ENCODE measurements at regions not wholly inside any gene's neighbourhood (a gene's known extent, or its start where the extent isn't known, plus 50 kb on each side); places are given as distances from the start of the nearest gene placed in this dataset.

DNA sequence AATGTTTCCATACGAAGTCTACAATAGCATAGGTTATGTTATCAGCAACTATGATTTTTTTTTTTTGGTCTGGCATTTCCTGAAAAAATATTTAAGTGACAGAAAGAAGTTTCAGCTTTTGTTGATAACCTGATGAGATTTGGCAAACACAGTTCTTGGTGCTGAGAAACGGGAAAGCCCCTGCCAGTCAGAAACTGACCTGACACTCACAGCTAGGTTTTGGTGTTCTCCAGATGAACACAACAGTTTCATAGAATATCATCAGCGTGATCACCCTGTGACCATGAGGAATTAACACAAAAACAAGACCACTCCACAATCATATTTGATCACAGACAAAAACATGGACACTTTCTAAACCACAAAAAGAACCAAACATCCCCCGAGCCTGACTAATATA lies 152.5 kb upstream of the DCAF8L1 start:
- DNase-seq = no peak
- Histone ChIP-seq H3K27ac (ENCODE audit: low read depth, low read length) (no peak overlapping the region), H4K91ac (ENCODE audit: low read depth, low read length) (no peak overlapping the region), H3K4me3 (ENCODE audit: low read depth, low read length) (no peak overlapping the region), H3K79me1 (ENCODE audit: low read length) (no peaks in the 10 kb centered on the region), H3K79me2 (ENCODE audit: control insufficient read depth, insufficient read depth, low read length, poor library complexity) (no peaks in the 10 kb centered on the region), H3K18ac (ENCODE audit: low read length) (no peak overlapping the region), H3K4ac (ENCODE audit: low read depth, low read length) (no peak overlapping the region), H3K36me3 (ENCODE audit: control insufficient read depth in 1 of 2, insufficient read depth in 2 of 2, low read length in 2 of 2) (no peaks in the 10 kb centered on the region), H3K9ac (ENCODE audit: low read length) (no peak overlapping the region), H4K12ac (ENCODE audit: low read depth, low read length) (no peak overlapping the region), H2AFZ (ENCODE audit: insufficient read depth, low read length, poor library complexity) (no peak overlapping the region), H3K27me3 (ENCODE audit: insufficient read depth, low read length) (no peaks in the 10 kb centered on the region), H2BK120ac (ENCODE audit: insufficient read depth, low read length, poor library complexity) (no peak overlapping the region), H3K23ac (ENCODE audit: low read length) (no peak overlapping the region), H3K14ac (ENCODE audit: low read length) (no peak overlapping the region), H4K8ac (ENCODE audit: low read depth, low read length) (no peak overlapping the region), H2BK5ac (ENCODE audit: low read depth, low read length, poor library complexity) (no peak overlapping the region), H2AK5ac (ENCODE audit: low read length) (no peak overlapping the region), H3K9me3 (ENCODE audit: insufficient read depth, low read depth, low read length) (no peaks in the 10 kb centered on the region), H3K4me1 (ENCODE audit: control insufficient read depth in 1 of 2, insufficient read depth in 2 of 2, low read length in 2 of 2) (no peaks in the 10 kb centered on the region), H3K4me2 (ENCODE audit: low read length) (no peak overlapping the region), H2BK12ac (ENCODE audit: low read length) (no peak overlapping the region)
- no CpG with 5 or more reads among the region's 4 CpGs for WGBS (ENCODE audit: extremely low coverage, insufficient coverage, insufficient read length)

DNA sequence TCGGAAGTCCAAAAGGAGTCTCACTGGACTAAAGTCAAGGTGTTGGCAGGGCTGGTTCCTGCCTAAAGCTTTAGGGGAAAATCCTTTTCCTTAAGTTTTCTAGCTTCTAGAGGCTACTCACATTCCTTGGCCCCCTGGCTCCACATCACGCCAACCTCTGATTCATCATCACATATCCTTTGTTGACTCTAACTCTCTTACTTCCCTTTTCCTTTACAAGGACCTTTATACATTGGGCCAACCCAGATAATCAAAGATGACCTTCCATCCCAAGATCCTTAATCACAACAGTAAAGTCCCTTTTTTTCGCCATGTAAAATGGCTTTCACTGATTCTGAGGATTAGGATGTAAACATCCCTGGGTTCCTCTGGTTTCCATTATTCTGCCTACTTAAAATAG lies 146.4 kb upstream of the DCAF8L1 start:
- H3K27me3 ChIP-seq (ENCODE audit: insufficient read depth, low read length) = no peaks in the 10 kb centered on the region
- H3K4me1 ChIP-seq (ENCODE audit: control insufficient read depth in 1 of 2, insufficient read depth in 2 of 2, low read length in 2 of 2) = no peaks in the 10 kb centered on the region
- no peak overlapping the region for H3K4me2 ChIP-seq (ENCODE audit: low read length)
- no peak overlapping the region for H3K18ac ChIP-seq (ENCODE audit: low read length)
- no peak overlapping the region for H3K9ac ChIP-seq (ENCODE audit: low read length)
- no peak overlapping the region for H3K4me3 ChIP-seq (ENCODE audit: low read depth, low read length)
- no CpG with 5 or more reads among the region's 3 CpGs for WGBS (ENCODE audit: extremely low coverage, insufficient coverage, insufficient read length)
- H4K91ac ChIP-seq (ENCODE audit: low read depth, low read length) = no peak overlapping the region
- no peaks in the 10 kb centered on the region for H3K9me3 ChIP-seq (ENCODE audit: insufficient read depth, low read depth, low read length)
- no peaks in the 10 kb centered on the region for H3K79me1 ChIP-seq (ENCODE audit: low read length)
- no peak overlapping the region for H3K14ac ChIP-seq (ENCODE audit: low read length)
- H2AK5ac ChIP-seq (ENCODE audit: low read length) = no peak overlapping the region
- no peak overlapping the region for H4K12ac ChIP-seq (ENCODE audit: low read depth, low read length)
- H3K23ac ChIP-seq (ENCODE audit: low read length) = no peak overlapping the region
- no peaks in the 10 kb centered on the region for H3K36me3 ChIP-seq (ENCODE audit: control insufficient read depth in 1 of 2, insufficient read depth in 2 of 2, low read length in 2 of 2)
- no peak overlapping the region for H4K8ac ChIP-seq (ENCODE audit: low read depth, low read length)
- no peak overlapping the region for H3K4ac ChIP-seq (ENCODE audit: low read depth, low read length)
- no peak overlapping the region for H3K27ac ChIP-seq (ENCODE audit: low read depth, low read length)
- H2BK120ac ChIP-seq (ENCODE audit: insufficient read depth, low read length, poor library complexity) = no peak overlapping the region
- H2BK12ac ChIP-seq (ENCODE audit: low read length) = no peak overlapping the region
- no peak for DNase-seq
- no peaks in the 10 kb centered on the region for H3K79me2 ChIP-seq (ENCODE audit: control insufficient read depth, insufficient read depth, low read length, poor library complexity)
- no peak overlapping the region for H2AFZ ChIP-seq (ENCODE audit: insufficient read depth, low read length, poor library complexity)
- H2BK5ac ChIP-seq (ENCODE audit: low read depth, low read length, poor library complexity) = no peak overlapping the region

DNA sequence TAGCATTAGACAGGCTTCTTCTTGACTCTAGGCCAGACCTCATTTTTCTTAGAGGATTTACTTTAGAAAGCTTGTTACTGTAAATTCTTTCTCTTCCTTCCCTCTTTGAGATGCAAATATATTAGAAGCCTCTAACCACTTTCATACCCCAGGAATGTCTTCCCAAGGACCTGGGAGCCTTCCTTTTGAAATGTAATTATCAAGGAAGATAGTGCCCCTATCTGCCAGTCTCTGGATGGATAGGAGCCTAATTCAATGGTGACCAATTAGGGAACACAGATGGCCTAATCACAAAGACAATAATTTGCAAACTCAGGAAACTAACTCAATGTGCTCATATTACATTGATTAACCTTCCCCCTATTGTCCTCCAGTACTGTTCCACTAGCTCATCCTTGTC lies 145.6 kb upstream of the DCAF8L1 start:
- Histone ChIP-seq H3K9me3 (ENCODE audit: insufficient read depth, low read depth, low read length) (no peaks in the 10 kb centered on the region), H3K27me3 (ENCODE audit: insufficient read depth, low read length) (no peaks in the 10 kb centered on the region), H3K79me2 (ENCODE audit: control insufficient read depth, insufficient read depth, low read length, poor library complexity) (no peaks in the 10 kb centered on the region), H2AK5ac (ENCODE audit: low read length) (no peak overlapping the region), H3K14ac (ENCODE audit: low read length) (no peak overlapping the region), H3K4me1 (ENCODE audit: control insufficient read depth in 1 of 2, insufficient read depth in 2 of 2, low read length in 2 of 2) (no peaks in the 10 kb centered on the region), H3K4me2 (ENCODE audit: low read length) (no peak overlapping the region), H2AFZ (ENCODE audit: insufficient read depth, low read length, poor library complexity) (no peak overlapping the region), H3K79me1 (ENCODE audit: low read length) (no peaks in the 10 kb centered on the region), H2BK120ac (ENCODE audit: insufficient read depth, low read length, poor library complexity) (no peak overlapping the region), H3K27ac (ENCODE audit: low read depth, low read length) (no peak overlapping the region), H3K23ac (ENCODE audit: low read length) (no peak overlapping the region), H2BK12ac (ENCODE audit: low read length) (no peak overlapping the region), H3K4ac (ENCODE audit: low read depth, low read length) (no peak overlapping the region), H3K18ac (ENCODE audit: low read length) (no peak overlapping the region), H3K9ac (ENCODE audit: low read length) (no peak overlapping the region), H2BK5ac (ENCODE audit: low read depth, low read length, poor library complexity) (no peak overlapping the region), H3K36me3 (ENCODE audit: control insufficient read depth in 1 of 2, insufficient read depth in 2 of 2, low read length in 2 of 2) (no peaks in the 10 kb centered on the region), H3K4me3 (ENCODE audit: low read depth, low read length) (no peak overlapping the region), H4K91ac (ENCODE audit: low read depth, low read length) (no peak overlapping the region), H4K8ac (ENCODE audit: low read depth, low read length) (no peak overlapping the region), H4K12ac (ENCODE audit: low read depth, low read length) (no peak overlapping the region)
- no peak for DNase-seq

DNA sequence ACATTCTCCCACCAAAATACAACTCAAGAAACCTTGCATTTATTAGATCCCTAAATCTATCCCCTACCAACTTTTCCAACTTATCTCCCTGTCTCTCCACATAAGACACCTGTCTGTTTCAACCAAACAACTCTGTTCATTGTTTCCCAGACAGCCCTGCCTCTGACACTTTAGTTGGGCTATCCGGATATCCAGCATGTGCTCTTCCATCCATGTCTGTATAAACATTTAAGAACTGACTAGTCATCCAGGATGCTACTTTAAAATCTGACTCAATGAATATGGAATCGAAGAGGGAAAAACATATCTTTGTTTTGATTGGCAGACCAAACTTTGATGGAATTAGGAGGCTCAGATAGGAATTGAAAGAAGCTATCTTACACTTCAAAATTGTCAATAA lies 143.2 kb upstream of the DCAF8L1 start:
- no peak overlapping the region for H4K91ac ChIP-seq (ENCODE audit: low read depth, low read length)
- no peak overlapping the region for H2AK5ac ChIP-seq (ENCODE audit: low read length)
- no peak overlapping the region for H2BK5ac ChIP-seq (ENCODE audit: low read depth, low read length, poor library complexity)
- H3K4me2 ChIP-seq (ENCODE audit: low read length) = no peak overlapping the region
- H3K18ac ChIP-seq (ENCODE audit: low read length) = no peak overlapping the region
- H3K14ac ChIP-seq (ENCODE audit: low read length) = no peak overlapping the region
- no peak overlapping the region for H3K4me3 ChIP-seq (ENCODE audit: low read depth, low read length)
- H3K79me1 ChIP-seq (ENCODE audit: low read length) = no peaks in the 10 kb centered on the region
- no peak overlapping the region for H2BK12ac ChIP-seq (ENCODE audit: low read length)
- H3K36me3 ChIP-seq (ENCODE audit: control insufficient read depth in 1 of 2, insufficient read depth in 2 of 2, low read length in 2 of 2) = no peaks in the 10 kb centered on the region
- H4K8ac ChIP-seq (ENCODE audit: low read depth, low read length) = no peak overlapping the region
- H3K79me2 ChIP-seq (ENCODE audit: control insufficient read depth, insufficient read depth, low read length, poor library complexity) = no peaks in the 10 kb centered on the region
- no peak overlapping the region for H3K9ac ChIP-seq (ENCODE audit: low read length)
- H3K4ac ChIP-seq (ENCODE audit: low read depth, low read length) = no peak overlapping the region
- DNase-seq = no peak
- H3K27me3 ChIP-seq (ENCODE audit: insufficient read depth, low read length) = no peaks in the 10 kb centered on the region
- H2AFZ ChIP-seq (ENCODE audit: insufficient read depth, low read length, poor library complexity) = no peak overlapping the region
- H3K9me3 ChIP-seq (ENCODE audit: insufficient read depth, low read depth, low read length) = no peaks in the 10 kb centered on the region
- H3K23ac ChIP-seq (ENCODE audit: low read length) = no peak overlapping the region
- no peaks in the 10 kb centered on the region for H3K4me1 ChIP-seq (ENCODE audit: control insufficient read depth in 1 of 2, insufficient read depth in 2 of 2, low read length in 2 of 2)
- no CpG with 5 or more reads among the region's 2 CpGs for WGBS (ENCODE audit: extremely low coverage, insufficient coverage, insufficient read length)
- H3K27ac ChIP-seq (ENCODE audit: low read depth, low read length) = no peak overlapping the region
- no peak overlapping the region for H2BK120ac ChIP-seq (ENCODE audit: insufficient read depth, low read length, poor library complexity)
- H4K12ac ChIP-seq (ENCODE audit: low read depth, low read length) = no peak overlapping the region
